ENCODE measurements at regions not wholly inside any gene's neighbourhood (a gene's known extent, or its start where the extent isn't known, plus 50 kb on each side); places are given as distances from the start of the nearest gene placed in this dataset.
"Not testable (repeated sequence)": the region's sequence is repeated elsewhere in the genome, so short reads cannot be mapped to it uniquely, and the experiment has no call there.

GRCh38 chr9:85792057-85792456 is 50.3 kb upstream of the AGTPBP1 start:
- DNase-seq: not testable (repeated sequence)

GRCh38 chr9:85802978-85803695 is 61.4 kb upstream of the AGTPBP1 start:
- not testable (repeated sequence) for DNase-seq

GRCh38 chr9:85804847-85805133 is 63.0 kb upstream of the AGTPBP1 start:
- not testable (repeated sequence) for DNase-seq

- DNase-seq: peak; percentile 57 to 68
These were observed 63.6 kb upstream of the AGTPBP1 start for GRCh38 chr9:85805134-85806005.

- DNase-seq: not testable (repeated sequence)
These were observed 66.6 kb upstream of the AGTPBP1 start for GRCh38 chr9:85808329-85808728.

GRCh38 chr9:85813388-85813787 is 71.6 kb upstream of the AGTPBP1 start:
- not testable (repeated sequence) for DNase-seq

- not testable (repeated sequence) for DNase-seq
These were observed 73.0 kb upstream of the AGTPBP1 start for GRCh38 chr9:85814800-85815199.

GRCh38 chr9:85818971-85819370 is 77.2 kb upstream of the AGTPBP1 start:
- DNase-seq: peak; percentile 21 to 22

GRCh38 chr9:85820598-85820997 is 78.8 kb upstream of the AGTPBP1 start:
- DNase-seq: not testable (repeated sequence)

- DNase-seq: peak in 1 of 2 donors; percentile 5
These were observed 83.2 kb upstream of the AGTPBP1 start for GRCh38 chr9:85824949-85825348.

- DNase-seq: not testable (repeated sequence)
These were observed 92.8 kb upstream of the AGTPBP1 start for GRCh38 chr9:85834591-85834990.

GRCh38 chr9:85843949-85844348 is 97.0 kb upstream of the NAA35 start:
- DNase-seq: not testable (repeated sequence)

GRCh38 chr9:85847782-85848181 is 93.2 kb upstream of the NAA35 start:
- DNase-seq: not testable (repeated sequence)

GRCh38 chr9:85858056-85858750 is 82.7 kb upstream of the NAA35 start:
- DNase-seq: no peak

GRCh38 chr9:85859765-85860164 is 81.2 kb upstream of the NAA35 start:
- DNase-seq: no peak

GRCh38 chr9:85861882-85862281 is 79.1 kb upstream of the NAA35 start:
- DNase-seq: not testable (repeated sequence)

- no peak for DNase-seq
These were observed 77.1 kb upstream of the NAA35 start for GRCh38 chr9:85863875-85864274.

GRCh38 chr9:85871008-85871407 is 69.9 kb upstream of the NAA35 start:
- DNase-seq: no peak

- DNase-seq: not testable (repeated sequence)
These were observed 69.3 kb upstream of the NAA35 start for GRCh38 chr9:85871683-85872082.

- DNase-seq: no peak
These were observed 68.5 kb upstream of the NAA35 start for GRCh38 chr9:85872463-85872862.

- DNase-seq: no peak
These were observed 64.3 kb upstream of the NAA35 start for GRCh38 chr9:85876628-85877027.

- DNase-seq: not testable (repeated sequence)
These were observed 61.9 kb upstream of the NAA35 start for GRCh38 chr9:85878872-85879597.

- DNase-seq: not testable (repeated sequence)
These were observed 60.4 kb upstream of the NAA35 start for GRCh38 chr9:85880507-85880906.
